B cell (primary cell): ENCODE measurements at regions not wholly inside any gene's neighbourhood (a gene's known extent, or its start where the extent isn't known, plus 50 kb on each side); places are given as distances from the start of the nearest gene placed in this dataset.

ENCODE experiments used
- CTCF ChIP-seq: fragments of 200-600 bp; IDR thresholded peaks from one replicate; pipeline ENCODE4 v1.8.0; 2022; ENCODE audit warnings: antibody characterized with exemption, mild to moderate bottlenecking
- EZH2 ChIP-seq: IDR thresholded peaks from 2 replicates; pipeline ENCODE4 v1.6.1; 2012; ENCODE audit warnings: borderline replicate concordance, low read depth, mild to moderate bottlenecking, moderate library complexity, low read length; ENCODE audit not compliant: insufficient read depth, poor library complexity, severe bottlenecking

DNA sequence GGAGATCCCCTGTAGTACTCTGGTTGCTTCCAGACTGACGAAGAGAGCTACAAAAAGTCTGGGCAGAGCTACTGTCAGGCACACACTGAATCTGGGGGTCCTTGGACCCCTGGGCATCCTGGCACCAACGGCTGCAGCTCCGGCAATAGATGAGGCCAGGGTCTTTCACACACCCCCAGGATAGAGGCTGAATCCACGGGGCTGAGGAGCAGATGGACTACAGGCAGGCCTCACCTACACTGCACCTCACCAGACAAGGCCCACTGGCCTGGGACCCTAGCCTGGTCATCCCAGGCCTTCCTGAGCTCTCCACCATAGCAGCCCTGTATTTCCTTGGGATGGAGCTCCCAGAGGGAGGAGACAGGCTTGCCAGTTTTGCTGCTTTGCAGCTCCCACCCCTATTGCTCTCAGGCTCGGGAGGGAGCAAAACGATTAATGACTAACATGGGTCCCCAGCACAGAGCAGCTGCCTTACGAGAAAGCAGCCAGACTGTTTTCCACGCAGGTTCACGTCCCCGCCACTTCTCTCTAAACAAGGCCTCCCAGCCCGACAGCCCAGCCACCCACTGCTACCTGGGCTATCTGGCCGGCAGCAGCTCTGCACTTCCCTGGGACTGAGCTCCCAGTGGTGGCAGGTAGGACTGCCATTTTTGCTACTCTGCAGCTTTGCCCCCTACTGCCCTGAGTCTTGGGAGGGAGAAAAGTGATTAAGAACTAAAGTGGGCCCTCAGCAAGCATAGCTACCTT lies 1022.5 kb upstream of the ADGRL2 start:
- TF ChIP-seq CTCF (no peak), EZH2 (no peak)
